ENCODE measurements at regions not wholly inside any gene's neighbourhood (a gene's known extent, or its start where the extent isn't known, plus 50 kb on each side); places are given as distances from the start of the nearest gene placed in this dataset.

GRCh38 chr3:155239960-155240359 lies 53.5 kb downstream of the STRIT1 start:
- TF ChIP-seq CTCF (IDR thresholded peaks at IDR 0.05) (no peak), POLR2AphosphoS5 (IDR thresholded peaks at IDR 0.05; ENCODE audit: low read depth, low read length) (no peak), SMC3 (IDR thresholded peaks at IDR 0.05; ENCODE audit: low read depth, low read length) (no peak), GABPA (IDR thresholded peaks at IDR 0.05; ENCODE audit: low read depth) (no peak), GATA2 (CRISPR knock-in tag; IDR thresholded peaks at IDR 0.05) (no peak), FOXM1 (IDR thresholded peaks at IDR 0.05; ENCODE audit: low read depth) (no peak), MXI1 (IDR thresholded peaks at IDR 0.05; ENCODE audit: low read depth, low read length) (no peak), NRF1 (IDR thresholded peaks at IDR 0.05; ENCODE audit: low read depth, low read length) (no peak), RXRA (IDR thresholded peaks at IDR 0.05; ENCODE audit: borderline replicate concordance, low read depth) (no peak), TAF1 (IDR thresholded peaks at IDR 0.05; ENCODE audit: borderline replicate concordance, low read depth, low read length) (no peak), FOXJ3 (CRISPR knock-in tag; IDR thresholded peaks at IDR 0.05) (no peak)
